ENCODE measurements at regions not wholly inside any gene's neighbourhood (a gene's known extent, or its start where the extent isn't known, plus 50 kb on each side); places are given as distances from the start of the nearest gene placed in this dataset.

- H3K9me3 Mint-ChIP-seq (ENCODE audit: unreplicated experiment), result no peaks in the 10 kb centered on the region
- intact Hi-C loops (cut with micrococcal nuclease), result no loop called here
- CTCF ChIA-PET, result interaction anchor here (0.9 to 1.1 kb wide), 3 partner anchors 28 to 238 kb away, joined by 3 to 5 read pairs (median 4); no protein-coding TSS in a partner anchor
- H3K4me3 Mint-ChIP-seq (ENCODE audit: unreplicated experiment), result no peak overlapping the region
- H3K27me3 Mint-ChIP-seq (ENCODE audit: insufficient read depth, unreplicated experiment), result peaks cover 22% of the 10 kb centered on the region
- TF ChIP-seq CTCF (IDR thresholded peaks at IDR 0.05; ENCODE audit: unreplicated experiment), result no peak
- no peaks in the 10 kb centered on the region for H3K36me3 Mint-ChIP-seq (ENCODE audit: insufficient read depth, unreplicated experiment)
- BruUV-seq (replicated peaks), result no TSS peak
- POLR2A ChIA-PET, result interaction anchor here (1.3 kb wide), 1 partner anchor 10 kb away, joined by 3 read pairs; no protein-coding TSS in a partner anchor
- DNase-seq (ENCODE audit: unreplicated experiment), result no peak
- no peaks in the 10 kb centered on the region for H3K4me1 Mint-ChIP-seq (ENCODE audit: insufficient read depth, unreplicated experiment)
- no peak overlapping the region for H3K27ac Mint-ChIP-seq (ENCODE audit: low read depth, unreplicated experiment)
Measured at GRCh38 chr13:23990455-23990854, 93.2 kb upstream of the C1QTNF9B start.

GRCh38 chr13:23991119-23991518 lies 93.8 kb upstream of the C1QTNF9B start:
- H3K36me3 Mint-ChIP-seq (ENCODE audit: insufficient read depth, unreplicated experiment), result no peaks in the 10 kb centered on the region
- ChIA-PET POLR2A (no interaction called here), CTCF (interaction anchor here (1.1 to 1.4 kb wide), 2 partner anchors 22 to 29 kb away, joined by 3 to 5 read pairs; no protein-coding TSS in a partner anchor)
- H3K27me3 Mint-ChIP-seq (ENCODE audit: insufficient read depth, unreplicated experiment), result peaks cover 22% of the 10 kb centered on the region
- BruUV-seq (replicated peaks), result no TSS peak
- DNase-seq (ENCODE audit: unreplicated experiment), result no peak
- H3K4me3 Mint-ChIP-seq (ENCODE audit: unreplicated experiment), result no peak overlapping the region
- no peak overlapping the region for H3K27ac Mint-ChIP-seq (ENCODE audit: low read depth, unreplicated experiment)
- H3K9me3 Mint-ChIP-seq (ENCODE audit: unreplicated experiment), result no peaks in the 10 kb centered on the region
- H3K4me1 Mint-ChIP-seq (ENCODE audit: insufficient read depth, unreplicated experiment), result no peaks in the 10 kb centered on the region
- no peak for TF ChIP-seq CTCF (IDR thresholded peaks at IDR 0.05; ENCODE audit: unreplicated experiment)
- intact Hi-C loops (cut with micrococcal nuclease), result no loop called here

- H3K27me3 Mint-ChIP-seq (ENCODE audit: insufficient read depth, unreplicated experiment), result peaks cover 22% of the 10 kb centered on the region
- no peaks in the 10 kb centered on the region for H3K4me1 Mint-ChIP-seq (ENCODE audit: insufficient read depth, unreplicated experiment)
- CTCF ChIA-PET, result interaction anchor here (0.6 to 0.8 kb wide), 4 partner anchors 32 to 285 kb away, joined by 3 to 4 read pairs (median 3); no protein-coding TSS in a partner anchor
- intact Hi-C loops (cut with micrococcal nuclease), result no loop called here
- peaks cover 8% of the 10 kb centered on the region for H3K9me3 Mint-ChIP-seq (ENCODE audit: unreplicated experiment)
- POLR2A ChIA-PET, result interaction anchor here (0.6 kb wide), 1 partner anchor 9 kb away, joined by 3 read pairs; no protein-coding TSS in a partner anchor
- DNase-seq (ENCODE audit: unreplicated experiment), result no peak
- BruUV-seq (replicated peaks), result no TSS peak
- no peak overlapping the region for H3K4me3 Mint-ChIP-seq (ENCODE audit: unreplicated experiment)
- H3K27ac Mint-ChIP-seq (ENCODE audit: low read depth, unreplicated experiment), result no peak overlapping the region
- no peaks in the 10 kb centered on the region for H3K36me3 Mint-ChIP-seq (ENCODE audit: insufficient read depth, unreplicated experiment)
- TF ChIP-seq CTCF (IDR thresholded peaks at IDR 0.05; ENCODE audit: unreplicated experiment), result no peak
Measured at GRCh38 chr13:23992781-23993679, 95.7 kb upstream of the C1QTNF9B start.

GRCh38 chr13:23993680-23993985 lies 96.3 kb upstream of the C1QTNF9B start:
- CTCF ChIA-PET, result interaction anchor here (0.6 kb wide), 1 partner anchor 75 kb away, joined by 3 read pairs; no protein-coding TSS in a partner anchor
- Mint-ChIP-seq H3K36me3 (ENCODE audit: insufficient read depth, unreplicated experiment) (no peaks in the 10 kb centered on the region), H3K4me1 (ENCODE audit: insufficient read depth, unreplicated experiment) (no peaks in the 10 kb centered on the region), H3K9me3 (ENCODE audit: unreplicated experiment) (peaks cover 8% of the 10 kb centered on the region), H3K4me3 (ENCODE audit: unreplicated experiment) (no peak overlapping the region), H3K27ac (ENCODE audit: low read depth, unreplicated experiment) (no peak overlapping the region), H3K27me3 (ENCODE audit: insufficient read depth, unreplicated experiment) (peaks cover 22% of the 10 kb centered on the region)
- no TSS peak for BruUV-seq (replicated peaks)
- DNase-seq (ENCODE audit: unreplicated experiment), result no peak
- TF ChIP-seq CTCF (IDR thresholded peaks at IDR 0.05; ENCODE audit: unreplicated experiment), result no peak
- intact Hi-C loops (cut with micrococcal nuclease), result no loop called here
- POLR2A ChIA-PET, result no interaction called here

All from MCF 10A (cell line).